SK-N-MC (cell line): ENCODE measurements at regions not wholly inside any gene's neighbourhood (a gene's known extent, or its start where the extent isn't known, plus 50 kb on each side); places are given as distances from the start of the nearest gene placed in this dataset.

Source experiments
- DNase-seq: peaks from one replicate; pipeline ENCODE4 v3.0.0-alpha.2; 2011; ENCODE audit warnings: low read depth, low spot score
- H3K27ac ChIP-seq: fragments of 200-600 bp; sonication (generic); 2 replicates; pipeline ENCODE4 v1.5.1; 2016; ENCODE audit warnings: mixed run types
- H3K36me3 ChIP-seq: fragments of 200-600 bp; sonication (generic); 2 replicates; pipeline ENCODE4 v1.6.1; 2017; ENCODE audit warnings: antibody characterized with exemption, low read length, mixed read lengths; ENCODE audit not compliant: insufficient read depth
- H3K4me3 ChIP-seq: fragments of 200-600 bp; sonication (generic); 2 replicates; pipeline ENCODE4 v1.5.1; 2016
- H3K9ac ChIP-seq: fragments of 200-600 bp; sonication (generic); 2 replicates; pipeline ENCODE4 v1.8.0; 2017; ENCODE audit warnings: mixed run types, mixed read lengths; ENCODE audit not compliant: insufficient read length
- H3K9me3 ChIP-seq: fragments of 200-600 bp; sonication (generic); 2 replicates; pipeline ENCODE4 v1.6.1; 2017; ENCODE audit warnings: low read depth, mild to moderate bottlenecking, antibody characterized with exemption, low read length, moderate library complexity, mixed read lengths
- EZH2 ChIP-seq: fragments of 200-600 bp; sonication (generic); IDR thresholded peaks from one replicate; pipeline ENCODE4 v1.6.1; 2017; ENCODE audit warnings: antibody characterized with exemption
- FOXP2 ChIP-seq: optimal IDR thresholded peaks from 2 replicates; pipeline ENCODE3; 2011; ENCODE audit warnings: mild to moderate bottlenecking, moderate library complexity; ENCODE audit not compliant: insufficient read depth; ENCODE audit errors: extremely low read length, control extremely low read depth
- POLR2AphosphoS5 ChIP-seq: IDR thresholded peaks from 2 replicates; pipeline ENCODE4 v1.6.1; 2012; ENCODE audit warnings: mild to moderate bottlenecking, low read depth, low read length, borderline replicate concordance

GRCh38 chr13:59343993-59344822 is 819.5 kb downstream of the DIAPH3 start:
- Histone ChIP-seq H3K9me3 (no peaks in the 10 kb centered on the region), H3K36me3 (no peaks in the 10 kb centered on the region), H3K4me3 (no peak overlapping the region), H3K27ac (no peak overlapping the region), H3K9ac (no peak overlapping the region)
- no peak for DNase-seq
- TF ChIP-seq FOXP2 (no peak), EZH2 (no peak), POLR2AphosphoS5 (no peak)

- Histone ChIP-seq H3K9ac (no peak overlapping the region), H3K36me3 (no peaks in the 10 kb centered on the region), H3K9me3 (no peaks in the 10 kb centered on the region), H3K27ac (no peak overlapping the region), H3K4me3 (no peak overlapping the region)
- DNase-seq = no peak
- TF ChIP-seq POLR2AphosphoS5 (no peak), EZH2 (no peak), FOXP2 (no peak)
Observed at GRCh38 chr13:59345311-59345710, 818.4 kb downstream of the DIAPH3 start.

- Histone ChIP-seq H3K27ac (no peak overlapping the region), H3K9ac (no peak overlapping the region), H3K36me3 (no peaks in the 10 kb centered on the region), H3K9me3 (no peaks in the 10 kb centered on the region), H3K4me3 (no peak overlapping the region)
- no peak for DNase-seq
- TF ChIP-seq FOXP2 = no peak
Observed at GRCh38 chr13:59346999-59347723, 816.6 kb downstream of the DIAPH3 start.

GRCh38 chr13:59348617-59349016 is 815.1 kb downstream of the DIAPH3 start:
- no peak for DNase-seq
- Histone ChIP-seq H3K9me3 (no peaks in the 10 kb centered on the region), H3K27ac (no peak overlapping the region), H3K4me3 (no peak overlapping the region), H3K9ac (no peak overlapping the region), H3K36me3 (no peaks in the 10 kb centered on the region)
- TF ChIP-seq EZH2 = no peak
- TF ChIP-seq FOXP2 = no peak
- no peak for TF ChIP-seq POLR2AphosphoS5

GRCh38 chr13:59352600-59352999 is 811.1 kb downstream of the DIAPH3 start:
- Histone ChIP-seq H3K36me3 (no peaks in the 10 kb centered on the region), H3K27ac (no peak overlapping the region), H3K4me3 (no peak overlapping the region), H3K9me3 (0 out of 2 replicates have a peak, but pooled peaks cover 2% of the 10 kb centered on the region), H3K9ac (no peak overlapping the region)
- no peak for DNase-seq
- TF ChIP-seq FOXP2 = no peak
- no peak for TF ChIP-seq EZH2
- TF ChIP-seq POLR2AphosphoS5 = no peak

GRCh38 chr13:59354665-59355369 is 808.9 kb downstream of the DIAPH3 start:
- no peak for DNase-seq
- TF ChIP-seq EZH2 = no peak
- no peak overlapping the region for H3K27ac ChIP-seq

GRCh38 chr13:59356607-59357006 is 807.1 kb downstream of the DIAPH3 start:
- TF ChIP-seq FOXP2 = no peak
- no peak for TF ChIP-seq EZH2
- TF ChIP-seq POLR2AphosphoS5 = no peak
- no peak overlapping the region for H3K9ac ChIP-seq
- no peak overlapping the region for H3K27ac ChIP-seq
- no peaks in the 10 kb centered on the region for H3K36me3 ChIP-seq
- H3K4me3 ChIP-seq = no peak overlapping the region
- H3K9me3 ChIP-seq = 0 out of 2 replicates have a peak, but pooled peaks cover 2% of the 10 kb centered on the region
- no peak for DNase-seq

More at GRCh38 chr13:59354665-59355369, 808.9 kb downstream of the DIAPH3 start:
- no peak overlapping the region for H3K9ac ChIP-seq
- H3K4me3 ChIP-seq = no peak overlapping the region
- H3K9me3 ChIP-seq = 0 out of 2 replicates have a peak, but pooled peaks cover 2% of the 10 kb centered on the region
- H3K36me3 ChIP-seq = no peaks in the 10 kb centered on the region

GRCh38 chr13:59358014-59358413 is 805.7 kb downstream of the DIAPH3 start:
- Histone ChIP-seq H3K27ac (no peak overlapping the region), H3K9ac (no peak overlapping the region), H3K36me3 (no peaks in the 10 kb centered on the region), H3K9me3 (0 out of 2 replicates have a peak, but pooled peaks cover 2% of the 10 kb centered on the region), H3K4me3 (no peak overlapping the region)
- TF ChIP-seq FOXP2 = no peak
- no peak for DNase-seq
